ENCODE measurements at regions not wholly inside any gene's neighbourhood (a gene's known extent, or its start where the extent isn't known, plus 50 kb on each side); places are given as distances from the start of the nearest gene placed in this dataset.

DNA sequence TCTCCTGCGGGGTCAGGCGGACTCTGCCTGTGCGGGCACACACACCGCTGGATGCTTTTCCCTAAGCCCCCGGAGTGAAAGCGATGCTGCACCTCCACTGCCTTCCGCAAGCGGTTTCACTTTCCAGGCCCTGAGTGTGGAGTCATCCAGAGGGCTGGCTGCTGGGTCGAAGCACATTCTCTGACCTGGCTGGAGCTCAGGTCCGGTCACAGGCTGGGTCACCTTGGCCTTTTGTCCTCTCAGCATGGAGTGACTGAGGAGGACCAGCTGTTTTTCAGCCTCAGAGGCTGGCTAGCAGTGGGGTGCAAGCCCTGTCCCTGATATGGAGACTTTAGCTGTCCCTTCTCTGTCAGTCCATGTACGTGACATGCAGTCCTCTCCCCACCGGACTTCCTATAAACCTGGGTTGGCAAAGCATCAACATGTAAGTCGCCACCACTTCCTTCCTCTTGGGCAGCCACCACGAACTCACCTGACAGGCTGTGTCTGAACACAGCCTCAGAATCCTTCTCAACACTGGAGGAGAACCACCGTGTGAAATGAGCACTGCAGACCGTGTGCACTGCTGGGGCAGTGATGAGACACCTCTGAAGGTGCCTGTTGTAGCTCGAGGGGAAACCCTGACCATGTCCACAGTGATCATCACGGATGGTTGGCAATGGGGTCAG, 51.3 kb downstream of the GADD45G start:
- Mint-ChIP-seq H3K4me1 (peaks cover 41% of the 10 kb centered on the region), H3K27ac (peak overlapping the region; percentile 2), H3K36me3 (ENCODE audit: low read depth) (no peaks in the 10 kb centered on the region), H3K9me3 (no peaks in the 10 kb centered on the region), H3K27me3 (peaks cover 20% of the 10 kb centered on the region), H3K4me3 (no peak overlapping the region)
- POLR2A ChIA-PET: no interaction called here
- peak; percentile 58 for DNase-seq
- CTCF ChIA-PET: interaction anchor here (1.1 to 1.8 kb wide), 3 partner anchors 8 to 19 kb away, joined by 3 read pairs; no protein-coding TSS in a partner anchor

GRCh38 chr9:89657295-89657694, 52.5 kb downstream of the GADD45G start:
- DNase-seq: no peak
- Mint-ChIP-seq H3K4me3 (no peak overlapping the region), H3K27ac (no peak overlapping the region), H3K36me3 (ENCODE audit: low read depth) (no peaks in the 10 kb centered on the region), H3K4me1 (peaks cover 41% of the 10 kb centered on the region), H3K27me3 (peaks cover 12% of the 10 kb centered on the region), H3K9me3 (no peaks in the 10 kb centered on the region)
- ChIA-PET POLR2A (interaction anchor here (0.6 to 0.9 kb wide), 3 partner anchors 22 to 418 kb away, joined by 3 to 5 read pairs (median 4); partner anchors contain the start of gene GADD45G), CTCF (interaction anchor here (0.8 to 1.4 kb wide), 3 partner anchors 11 to 29 kb away, joined by 3 read pairs; no protein-coding TSS in a partner anchor)

- peaks cover 41% of the 10 kb centered on the region for H3K4me1 Mint-ChIP-seq
- no peak overlapping the region for H3K27ac Mint-ChIP-seq
- ChIA-PET CTCF (interaction anchor here (0.8 to 1.4 kb wide), 4 partner anchors 11 to 30 kb away, joined by 3 read pairs; no protein-coding TSS in a partner anchor), POLR2A (interaction anchor here (0.5 to 0.9 kb wide), 4 partner anchors 19 to 417 kb away, joined by 3 to 5 read pairs (median 4); partner anchors contain the start of gene GADD45G)
- peak; percentile 70 for DNase-seq
- H3K9me3 Mint-ChIP-seq: no peaks in the 10 kb centered on the region
- no peak overlapping the region for H3K4me3 Mint-ChIP-seq
- H3K27me3 Mint-ChIP-seq: peaks cover 10% of the 10 kb centered on the region
- H3K36me3 Mint-ChIP-seq (ENCODE audit: low read depth): no peaks in the 10 kb centered on the region
These were observed 53.0 kb downstream of the GADD45G start for GRCh38 chr9:89657765-89658164.

- POLR2A ChIA-PET: interaction anchor here (0.5 kb wide), 1 partner anchor 19 kb away, joined by 3 read pairs; no protein-coding TSS in a partner anchor
- Mint-ChIP-seq H3K36me3 (ENCODE audit: low read depth) (no peaks in the 10 kb centered on the region), H3K9me3 (no peaks in the 10 kb centered on the region), H3K27me3 (peaks cover 10% of the 10 kb centered on the region), H3K27ac (no peak overlapping the region), H3K4me1 (peaks cover 43% of the 10 kb centered on the region), H3K4me3 (no peak overlapping the region)
- CTCF ChIA-PET: interaction anchor here (0.8 to 1.4 kb wide), 3 partner anchors 10 to 27 kb away, joined by 3 read pairs; no protein-coding TSS in a partner anchor
- DNase-seq: no peak
These were observed 53.6 kb downstream of the GADD45G start for GRCh38 chr9:89658401-89658800.

DNA sequence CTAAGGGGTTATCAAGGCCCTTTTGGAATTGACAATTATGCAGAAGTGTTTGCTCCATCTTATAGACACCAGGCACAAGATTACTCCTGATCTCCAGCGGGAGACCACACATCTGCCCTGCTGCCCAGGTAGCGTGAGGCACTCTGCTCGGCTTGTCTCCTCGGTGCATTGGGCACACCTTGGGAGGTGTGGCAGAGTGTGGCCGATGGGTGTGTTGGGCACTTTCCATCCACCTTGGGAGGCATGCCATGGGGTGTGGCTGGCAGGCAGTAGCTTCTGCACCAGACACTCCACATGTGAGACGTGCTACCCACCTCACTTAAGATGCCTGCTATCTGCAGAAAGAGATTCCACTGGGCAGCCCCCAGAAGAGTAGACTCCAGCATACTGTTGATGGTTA, 54.1 kb downstream of the GADD45G start:
- Mint-ChIP-seq H3K4me1 (peaks cover 45% of the 10 kb centered on the region), H3K36me3 (ENCODE audit: low read depth) (no peaks in the 10 kb centered on the region)
- CTCF ChIA-PET: no interaction called here

GRCh38 chr9:89659473-89659872, 54.7 kb downstream of the GADD45G start:
- CTCF ChIA-PET: no interaction called here
- no peaks in the 10 kb centered on the region for H3K36me3 Mint-ChIP-seq (ENCODE audit: low read depth)
- POLR2A ChIA-PET: no interaction called here
- no peak for DNase-seq
- no peaks in the 10 kb centered on the region for H3K9me3 Mint-ChIP-seq
- H3K27me3 Mint-ChIP-seq: peaks cover 7% of the 10 kb centered on the region
- peaks cover 45% of the 10 kb centered on the region for H3K4me1 Mint-ChIP-seq
- no peak overlapping the region for H3K27ac Mint-ChIP-seq
- H3K4me3 Mint-ChIP-seq: no peak overlapping the region

More for the DNA sequence above, 54.1 kb downstream of the GADD45G start:
- Mint-ChIP-seq H3K27me3 (peaks cover 8% of the 10 kb centered on the region), H3K4me3 (no peak overlapping the region), H3K27ac (peak overlapping the region; percentile 42), H3K9me3 (no peaks in the 10 kb centered on the region)
- DNase-seq: no peak
- POLR2A ChIA-PET: no interaction called here

DNA sequence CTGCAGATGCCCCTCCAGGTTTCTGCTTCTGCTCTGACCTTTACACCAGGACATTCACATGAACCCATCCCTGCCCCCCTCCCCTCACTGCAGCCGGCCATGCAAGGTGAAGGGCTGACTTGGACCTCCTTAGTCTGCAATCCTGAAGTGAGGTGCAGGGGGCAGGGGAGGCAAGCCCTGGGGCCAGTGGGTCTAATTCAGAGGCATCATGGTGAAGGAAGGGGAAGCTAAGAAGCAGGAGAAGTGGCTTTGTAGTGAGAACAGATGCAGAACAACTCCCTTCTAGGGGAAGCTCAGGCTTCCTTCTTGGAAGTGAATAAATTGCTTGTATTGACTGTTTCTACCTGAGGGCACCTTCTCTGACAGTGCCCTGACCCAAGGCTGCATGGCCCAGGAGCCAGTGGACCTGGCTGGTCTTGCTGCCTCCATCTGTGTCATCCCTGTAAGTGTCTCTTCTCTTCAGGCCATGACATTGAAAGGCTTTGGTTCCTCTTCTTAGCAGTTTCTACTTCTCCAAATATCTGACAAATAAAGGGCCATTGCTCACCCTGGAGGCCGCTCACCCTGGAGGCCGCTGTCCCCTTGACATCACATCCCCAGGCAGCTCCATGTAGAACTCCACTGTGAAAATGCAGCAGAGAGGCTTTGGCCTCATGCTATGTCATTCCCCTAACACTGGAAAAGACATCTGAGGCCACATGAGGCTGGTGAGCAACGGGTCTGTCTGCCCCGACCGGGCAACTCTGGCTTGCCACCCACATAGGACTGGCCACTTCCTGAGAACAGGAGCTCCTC, 55.3 kb downstream of the GADD45G start:
- Mint-ChIP-seq H3K4me3 (no peak overlapping the region), H3K4me1 (peaks cover 40% of the 10 kb centered on the region), H3K27ac (no peak overlapping the region), H3K27me3 (peaks cover 8% of the 10 kb centered on the region), H3K9me3 (no peaks in the 10 kb centered on the region), H3K36me3 (ENCODE audit: low read depth) (no peaks in the 10 kb centered on the region)
- ChIA-PET POLR2A (no interaction called here), CTCF (no interaction called here)
- DNase-seq: no peak

DNA sequence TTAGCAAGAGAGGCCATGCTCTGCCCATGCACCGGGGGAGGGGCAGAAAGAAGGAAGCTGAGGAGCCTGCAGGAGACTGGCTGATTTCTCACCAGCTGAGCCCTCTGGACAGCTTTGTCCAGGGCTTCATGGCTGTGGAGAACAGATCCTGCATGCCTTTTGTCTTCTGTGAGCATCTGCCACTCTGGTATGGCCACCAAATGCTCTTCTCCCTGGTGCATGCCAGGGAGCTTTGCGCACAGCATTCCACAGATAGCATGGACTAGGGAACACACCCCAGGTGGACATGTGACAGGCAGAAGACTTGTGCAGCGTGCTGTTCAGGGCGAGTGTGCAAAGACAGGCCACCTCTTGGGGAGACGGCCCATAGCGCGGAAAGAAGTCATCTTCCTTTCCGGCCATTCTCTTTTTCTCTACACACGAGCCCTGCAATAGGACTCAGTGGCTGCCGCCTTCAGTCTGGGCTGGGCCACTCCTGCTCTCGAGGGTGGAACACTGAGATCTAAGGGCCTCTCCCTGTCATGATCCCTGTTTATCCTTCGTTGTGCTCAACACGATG, 56.7 kb downstream of the GADD45G start:
- POLR2A ChIA-PET: no interaction called here
- Mint-ChIP-seq H3K27ac (no peak overlapping the region), H3K36me3 (ENCODE audit: low read depth) (no peaks in the 10 kb centered on the region), H3K9me3 (no peaks in the 10 kb centered on the region), H3K27me3 (peaks cover 4% of the 10 kb centered on the region), H3K4me3 (no peak overlapping the region), H3K4me1 (peaks cover 26% of the 10 kb centered on the region)
- CTCF ChIA-PET: no interaction called here
- no peak for DNase-seq

GRCh38 chr9:89661956-89662717, 57.3 kb downstream of the GADD45G start:
- H3K27ac Mint-ChIP-seq: no peak overlapping the region

DNA sequence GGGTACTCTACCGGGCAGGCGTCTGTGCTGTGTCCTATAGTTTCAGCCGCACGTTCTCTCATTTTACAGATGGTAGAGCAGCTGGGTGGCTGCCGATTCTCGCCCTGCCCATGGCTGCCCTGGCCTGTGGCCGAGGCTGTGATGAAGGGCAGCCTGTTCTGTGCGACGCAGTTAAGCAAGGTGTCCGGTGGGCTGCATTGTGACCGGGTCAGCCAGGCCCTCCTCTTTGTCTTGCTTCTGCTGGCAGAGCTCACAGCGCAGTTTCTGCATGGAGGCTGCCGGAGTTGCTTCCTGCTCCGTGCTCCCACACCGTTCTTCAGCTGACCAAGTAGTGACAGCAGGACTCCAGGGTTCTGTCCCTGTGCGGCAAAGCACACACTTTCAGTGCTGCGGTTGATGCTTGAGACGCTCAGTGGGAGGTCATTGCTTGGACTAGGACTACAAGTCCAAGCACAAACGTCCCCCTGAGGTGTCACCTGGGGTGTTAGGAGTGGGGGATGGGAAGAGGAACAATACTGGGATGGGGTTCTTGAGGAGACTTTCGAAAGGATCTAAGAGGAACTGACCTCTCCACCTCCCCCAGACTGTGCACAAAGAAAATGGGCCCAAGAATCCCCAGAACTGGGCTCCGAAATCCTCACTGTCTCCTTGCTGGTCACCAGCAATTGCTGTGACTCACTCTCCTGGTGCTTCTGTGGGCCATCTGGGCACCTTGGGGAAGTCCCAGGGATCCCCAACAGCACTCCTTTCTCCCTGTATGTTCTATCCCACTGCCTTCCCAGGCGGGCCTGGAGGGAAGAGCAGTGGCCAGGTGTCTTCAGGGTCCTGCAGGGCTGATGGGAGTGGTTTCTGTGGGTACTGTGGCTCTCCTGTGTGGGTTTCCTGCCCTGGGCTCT, 58.2 kb downstream of the GADD45G start:
- no peaks in the 10 kb centered on the region for H3K9me3 Mint-ChIP-seq
- DNase-seq: no peak
- H3K36me3 Mint-ChIP-seq (ENCODE audit: low read depth): no peaks in the 10 kb centered on the region
- no peak overlapping the region for H3K27ac Mint-ChIP-seq
- no peak overlapping the region for H3K4me3 Mint-ChIP-seq
- POLR2A ChIA-PET: no interaction called here
- CTCF ChIA-PET: no interaction called here
- peaks cover 18% of the 10 kb centered on the region for H3K4me1 Mint-ChIP-seq
- H3K27me3 Mint-ChIP-seq: peaks cover 7% of the 10 kb centered on the region

More at GRCh38 chr9:89661956-89662717, 57.3 kb downstream of the GADD45G start:
- Mint-ChIP-seq H3K27me3 (peaks cover 4% of the 10 kb centered on the region), H3K4me3 (no peak overlapping the region), H3K9me3 (no peaks in the 10 kb centered on the region), H3K36me3 (ENCODE audit: low read depth) (no peaks in the 10 kb centered on the region), H3K4me1 (peaks cover 20% of the 10 kb centered on the region)
- no peak for DNase-seq
- ChIA-PET POLR2A (no interaction called here), CTCF (no interaction called here)

GRCh38 chr9:89663614-89663970, 58.8 kb downstream of the GADD45G start:
- H3K36me3 Mint-ChIP-seq (ENCODE audit: low read depth): no peaks in the 10 kb centered on the region
- H3K27me3 Mint-ChIP-seq: peaks cover 7% of the 10 kb centered on the region
- ChIA-PET CTCF (interaction anchor here (1.1 kb wide), 1 partner anchor 8 kb away, joined by 3 read pairs; no protein-coding TSS in a partner anchor), POLR2A (no interaction called here)
- peaks cover 18% of the 10 kb centered on the region for H3K4me1 Mint-ChIP-seq
- H3K4me3 Mint-ChIP-seq: no peak overlapping the region
- H3K27ac Mint-ChIP-seq: no peak overlapping the region
- no peak for DNase-seq
- no peaks in the 10 kb centered on the region for H3K9me3 Mint-ChIP-seq

- H3K27me3 Mint-ChIP-seq: peaks cover 7% of the 10 kb centered on the region
- no peaks in the 10 kb centered on the region for H3K9me3 Mint-ChIP-seq
- H3K36me3 Mint-ChIP-seq (ENCODE audit: low read depth): no peaks in the 10 kb centered on the region
- H3K4me1 Mint-ChIP-seq: peaks cover 20% of the 10 kb centered on the region
- ChIA-PET POLR2A (no interaction called here), CTCF (interaction anchor here (1.1 to 1.5 kb wide), 2 partner anchors 8 to 16 kb away, joined by 3 to 4 read pairs; no protein-coding TSS in a partner anchor)
- no peak overlapping the region for H3K4me3 Mint-ChIP-seq
- no peak overlapping the region for H3K27ac Mint-ChIP-seq
- no peak for DNase-seq
These were observed 59.2 kb downstream of the GADD45G start for GRCh38 chr9:89664010-89664409.

Measured in activated CD4-positive, alpha-beta T cell treated with anti-CD3 and anti-CD28 coated beads, Interleukin-2, amount 10 ng/mL, durations not matched to agents 7 days and 5 days (primary cell).